HepG2 (cell line): ENCODE measurements at regions not wholly inside any gene's neighbourhood (a gene's known extent, or its start where the extent isn't known, plus 50 kb on each side); places are given as distances from the start of the nearest gene placed in this dataset.

Experiments
- ATAC-seq: fragments of 200-7000 bp; cut with Tn5 transposase; 3 replicates; pipeline ENCODE4 v1.9.1; 2020; ENCODE audit warnings: mild to moderate bottlenecking, moderate library complexity
- BruUV-seq: library from RNA; stranded (reverse); fragments of 400-500 nt; replicated peaks from 2 replicates; lab custom pipeline; 2021; lab: Mats Ljungman, UMichigan
- CTCF ChIA-PET: fragments of 300-600 bp; formaldehyde crosslinking; extraction: SDS; loops from one replicate; lab custom pipeline; 2021; ENCODE audit warnings: low total read pairs, inconsistent platforms, low intra/inter-chr PET ratio; lab: Yijun Ruan, JAX
- POLR2A ChIA-PET: fragments of 350-600 bp; sonication (Branson Sonifier 250); formaldehyde crosslinking; loops from one replicate; lab custom pipeline; 2020; ENCODE audit warnings: antibody characterized with exemption, inconsistent platforms; lab: Yijun Ruan, JAX
- DNase-seq: peaks from one replicate; pipeline ENCODE4 v3.0.0-alpha.2; 2015; ENCODE audit warnings: low spot score
- FAIRE-seq: peaks from 3 replicates; lab custom pipeline; 2011; peaks lifted over from hg19 to GRCh38; lab: Jason Lieb, UNC
- H2AFZ ChIP-seq: one replicate; pipeline ENCODE4 v1.6.1; 2011; ENCODE audit warnings: low read length, inconsistent platforms
- H3K27ac ChIP-seq: fragments of 300-600 bp; 3 replicates; pipeline ENCODE4 v1.8.0; 2011; ENCODE audit warnings: mixed run types, mild to moderate bottlenecking, mixed read lengths, low read length, inconsistent platforms; ENCODE audit not compliant: insufficient read depth; ENCODE audit errors: extremely low read length
- H3K27me3 ChIP-seq, 2 experiments: fragments of 200-600 bp in 1 of 2; 2 replicates in 1 of 2; 3 replicates in 1 of 2; pipeline versions ENCODE4 v1.6.0 to v1.8.0; 2011; ENCODE audit warnings: low read length in 2 of 2, mild to moderate bottlenecking in 2 of 2, moderate library complexity in 2 of 2, inconsistent platforms in 1 of 2; ENCODE audit not compliant: insufficient read depth in 2 of 2, control insufficient read depth in 1 of 2
- H3K36me3 ChIP-seq, 2 experiments: fragments of 200-600 bp in 1 of 2; replicated peaks in 1 of 2; 2 replicates in 1 of 2; 3 replicates in 1 of 2; pipeline versions ENCODE4 v1.5.1 to v1.8.0; 2011; ENCODE audit warnings: low read length in 2 of 2, inconsistent platforms in 1 of 2; ENCODE audit not compliant: insufficient read depth in 2 of 2, control insufficient read depth in 1 of 2
- H3K4me1 ChIP-seq: 2 replicates; pipeline ENCODE4 v1.5.1; 2012; ENCODE audit warnings: low read length, inconsistent platforms; ENCODE audit not compliant: insufficient read depth
- H3K4me2 ChIP-seq: 2 replicates; pipeline ENCODE4 v1.6.0; 2011; ENCODE audit warnings: low read depth, low read length, inconsistent platforms
- H3K4me3 ChIP-seq, 3 experiments: fragments of 200-600 bp in 1 of 3; sonication (generic), shearing (Covaris generic) in 1 of 3; replicated peaks in 1 of 3; 2 replicates each; pipeline ENCODE4 v1.5.1; 2011 to 2016; ENCODE audit warnings: low read length in 3 of 3, inconsistent platforms in 2 of 3, low read depth in 2 of 3, mild to moderate bottlenecking in 2 of 3, control low read depth in 1 of 3, mixed read lengths in 1 of 3; ENCODE audit not compliant: insufficient read depth in 1 of 3
- H3K79me2 ChIP-seq: one replicate; pipeline ENCODE4 v1.6.1; 2011; ENCODE audit warnings: low read length, inconsistent platforms; ENCODE audit not compliant: insufficient read depth
- H3K9ac ChIP-seq: 2 replicates; pipeline ENCODE4 v1.6.0; 2011; ENCODE audit warnings: mild to moderate bottlenecking, low read depth, low read length, inconsistent platforms; ENCODE audit not compliant: insufficient read depth
- H3K9me3 ChIP-seq: 2 replicates; pipeline ENCODE4 v1.5.1; 2012; ENCODE audit warnings: mild to moderate bottlenecking, low read length
- H4K20me1 ChIP-seq: 2 replicates; pipeline ENCODE4 v1.6.0; 2011; ENCODE audit warnings: inconsistent platforms, mild to moderate bottlenecking, low read length, moderate library complexity; ENCODE audit not compliant: insufficient read depth
- FOXA3 ChIP-seq: IDR thresholded peaks from 2 replicates; pipeline ENCODE4 v1.6.1; 2016; ENCODE audit warnings: missing genetic modification reagents, missing compliant biosample characterization
- GATAD2A ChIP-seq: IDR thresholded peaks from 2 replicates; pipeline ENCODE4 v1.6.1; 2016
- KMT2B ChIP-seq: IDR thresholded peaks from 2 replicates; pipeline ENCODE4 v1.6.1; 2016; ENCODE audit warnings: missing genetic modification reagents, missing compliant biosample characterization
- NR2F6 ChIP-seq, 2 experiments: IDR thresholded peaks; 2 replicates each; pipeline ENCODE4 v1.6.1; 2016; ENCODE audit warnings: antibody characterized with exemption in 1 of 2, mild to moderate bottlenecking in 1 of 2
- SAP130 ChIP-seq: IDR thresholded peaks from 2 replicates; pipeline ENCODE4 v1.6.1; 2016; ENCODE audit warnings: low read depth
- SOX13 ChIP-seq, 3 experiments: fragments of 450-650 bp in 1 of 3; sonication (generic) in 1 of 3; formaldehyde crosslinking in 1 of 3; IDR thresholded peaks in 2 of 3; conservative IDR thresholded peaks in 1 of 3; 2 replicates each; pipeline versions ENCODE4 v1.5.0 to v1.6.1; 2016 to 2020; ENCODE audit warnings: antibody characterized with exemption in 1 of 3, mild to moderate bottlenecking in 1 of 3, missing compliant biosample characterization in 1 of 3, missing genetic modification reagents in 1 of 3, moderate library complexity in 1 of 3
- ZBTB20 ChIP-seq: sonication (generic); formaldehyde crosslinking; IDR thresholded peaks from 2 replicates; pipeline ENCODE4 v1.8.1; 2023; ENCODE audit warnings: missing genetic modification reagents, low read depth, mild to moderate bottlenecking, borderline replicate concordance
- ZBTB33 ChIP-seq: sonication (generic); formaldehyde crosslinking; IDR thresholded peaks from 2 replicates; pipeline ENCODE4 v1.4.0; 2020; ENCODE audit warnings: missing genetic modification reagents
- WGBS: methylation state at CpG from one replicate; pipeline ENCODE4 v1.1.6; 2017; ENCODE audit warnings: low lambda C conversion rate; 5-methylcytosine and 5-hydroxymethylcytosine counted together
- in situ Hi-C: cut with HindIII; loops from 2 replicates; pipeline ENCODE4 v1.10.0; 2017; ENCODE audit warnings: low pct_unique_long_range_greater_than_20kb; ENCODE audit not compliant: extremely low pct_ligation_motif_present
- intact Hi-C: fragments of 100-400 bp; cut with micrococcal nuclease; formaldehyde crosslinking; loops from one replicate; pipeline ENCODE4 v1.10.0; 2022; ENCODE audit not compliant: unreplicated experiment

GRCh38 chr13:33633701-33634545, 184.0 kb upstream of the RFC3 start:
- Histone ChIP-seq H3K36me3 (no peaks in the 10 kb centered on the region; a peak in 1 of 5 replicates), H4K20me1 (no peaks in the 10 kb centered on the region), H3K9me3 (no peaks in the 10 kb centered on the region), H3K4me3 (no peak overlapping the region), H3K4me1 (peaks cover 50% of the 10 kb centered on the region), H3K79me2 (no peaks in the 10 kb centered on the region), H2AFZ (no peak overlapping the region), H3K27ac (peak overlapping the region; percentile 32), H3K9ac (no peak overlapping the region), H3K27me3 (no peaks in the 10 kb centered on the region), H3K4me2 (peak overlapping the region; percentile 28; the same call in 1 of the 2 replicates)
- peak; percentile 52 for ATAC-seq
- CTCF ChIA-PET, result no interaction called here
- TF ChIP-seq ZBTB20 (no peak), SAP130 (CRISPR knock-in tag) (0 out of 2 replicates have a peak, but pooled peaks have one; percentile 18), FOXA3 (no peak), GATAD2A (CRISPR knock-in tag) (peak; percentile 17; the same call in 1 of the 2 replicates), NR2F6 (IDR thresholded peaks at IDR 0.05) (0 out of 2 replicates have a peak, but pooled peaks have one; percentile 22), NR2F6 (CRISPR knock-in tag; IDR thresholded peaks at IDR 0.05) (0 out of 2 replicates have a peak, but pooled peaks have one; percentile 23), SOX13 (IDR thresholded peaks at IDR 0.05) (no peak), SOX13 (CRISPR knock-in tag; conservative IDR thresholded peaks at IDR 0.05 in 1 of 2, IDR thresholded peaks at IDR 0.05 in 1 of 2) (peak in 1 of 2 experiments; percentile 9; a peak in 1 of 4 replicates)
- DNase-seq, result peak; percentile 39
- intact Hi-C loops, result no loop called here
- BruUV-seq, result no TSS peak
- 64% methylated on average over 3 of the region's 3 CpGs for WGBS
- POLR2A ChIA-PET, result interaction anchor here (1.2 to 1.3 kb wide), 2 partner anchors 9 to 23 kb away, joined by 4 to 10 read pairs; no protein-coding TSS in a partner anchor
- peak; percentile 39 for FAIRE-seq
- in situ Hi-C loops, result no loop called here

GRCh38 chr13:33634546-33634982, 183.4 kb upstream of the RFC3 start:
- in situ Hi-C loops, result no loop called here
- POLR2A ChIA-PET, result interaction anchor here (1.2 to 1.3 kb wide), 2 partner anchors 9 to 24 kb away, joined by 4 to 10 read pairs; no protein-coding TSS in a partner anchor

More at GRCh38 chr13:33634546-33634982, 183.4 kb upstream of the RFC3 start:
- Histone ChIP-seq H3K9ac (no peak overlapping the region), H3K27me3 (no peaks in the 10 kb centered on the region), H3K4me1 (peaks cover 52% of the 10 kb centered on the region)
- CTCF ChIA-PET, result no interaction called here
- no TSS peak for BruUV-seq
- TF ChIP-seq KMT2B (CRISPR knock-in tag) (no peak), ZBTB33 (0 out of 2 replicates have a peak, but pooled peaks have one; percentile 27)
- TF ChIP-seq, all 625 proteins: peak for 1
- DNase-seq (no peak), FAIRE-seq (no peak), ATAC-seq (no peak; the same call in 2 of the 3 replicates)
- intact Hi-C loops, result no loop called here
- Histone ChIP-seq H3K4me2 (no peak overlapping the region), H4K20me1 (no peaks in the 10 kb centered on the region), H3K27ac (peak overlapping the region; percentile 42), H3K4me3 (no peak overlapping the region), H3K9me3 (no peaks in the 10 kb centered on the region), H2AFZ (no peak overlapping the region), H3K79me2 (no peaks in the 10 kb centered on the region), H3K36me3 (no peaks in the 10 kb centered on the region; a peak in 1 of 5 replicates)
- 93% methylated on average over 8 of the region's 8 CpGs for WGBS
